ENCODE measurements at regions not wholly inside any gene's neighbourhood (a gene's known extent, or its start where the extent isn't known, plus 50 kb on each side); places are given as distances from the start of the nearest gene placed in this dataset.

- TF ChIP-seq, protein P1, sequence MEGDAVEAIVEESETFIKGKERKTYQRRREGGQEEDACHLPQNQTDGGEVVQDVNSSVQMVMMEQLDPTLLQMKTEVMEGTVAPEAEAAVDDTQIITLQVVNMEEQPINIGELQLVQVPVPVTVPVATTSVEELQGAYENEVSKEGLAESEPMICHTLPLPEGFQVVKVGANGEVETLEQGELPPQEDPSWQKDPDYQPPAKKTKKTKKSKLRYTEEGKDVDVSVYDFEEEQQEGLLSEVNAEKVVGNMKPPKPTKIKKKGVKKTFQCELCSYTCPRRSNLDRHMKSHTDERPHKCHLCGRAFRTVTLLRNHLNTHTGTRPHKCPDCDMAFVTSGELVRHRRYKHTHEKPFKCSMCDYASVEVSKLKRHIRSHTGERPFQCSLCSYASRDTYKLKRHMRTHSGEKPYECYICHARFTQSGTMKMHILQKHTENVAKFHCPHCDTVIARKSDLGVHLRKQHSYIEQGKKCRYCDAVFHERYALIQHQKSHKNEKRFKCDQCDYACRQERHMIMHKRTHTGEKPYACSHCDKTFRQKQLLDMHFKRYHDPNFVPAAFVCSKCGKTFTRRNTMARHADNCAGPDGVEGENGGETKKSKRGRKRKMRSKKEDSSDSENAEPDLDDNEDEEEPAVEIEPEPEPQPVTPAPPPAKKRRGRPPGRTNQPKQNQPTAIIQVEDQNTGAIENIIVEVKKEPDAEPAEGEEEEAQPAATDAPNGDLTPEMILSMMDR (IDR thresholded peaks at IDR 0.05; ENCODE audit: low read depth, low read length, poor library complexity, severe bottlenecking) = no peak
- TF ChIP-seq EZH2phosphoT487 (IDR thresholded peaks at IDR 0.05; ENCODE audit: borderline replicate concordance, low read length) = no peak
Observed at GRCh38 chr9:69980591-69980990, 63.1 kb upstream of the MAMDC2 start.
